ENCODE measurements at regions not wholly inside any gene's neighbourhood (a gene's known extent, or its start where the extent isn't known, plus 50 kb on each side); places are given as distances from the start of the nearest gene placed in this dataset.

DNA sequence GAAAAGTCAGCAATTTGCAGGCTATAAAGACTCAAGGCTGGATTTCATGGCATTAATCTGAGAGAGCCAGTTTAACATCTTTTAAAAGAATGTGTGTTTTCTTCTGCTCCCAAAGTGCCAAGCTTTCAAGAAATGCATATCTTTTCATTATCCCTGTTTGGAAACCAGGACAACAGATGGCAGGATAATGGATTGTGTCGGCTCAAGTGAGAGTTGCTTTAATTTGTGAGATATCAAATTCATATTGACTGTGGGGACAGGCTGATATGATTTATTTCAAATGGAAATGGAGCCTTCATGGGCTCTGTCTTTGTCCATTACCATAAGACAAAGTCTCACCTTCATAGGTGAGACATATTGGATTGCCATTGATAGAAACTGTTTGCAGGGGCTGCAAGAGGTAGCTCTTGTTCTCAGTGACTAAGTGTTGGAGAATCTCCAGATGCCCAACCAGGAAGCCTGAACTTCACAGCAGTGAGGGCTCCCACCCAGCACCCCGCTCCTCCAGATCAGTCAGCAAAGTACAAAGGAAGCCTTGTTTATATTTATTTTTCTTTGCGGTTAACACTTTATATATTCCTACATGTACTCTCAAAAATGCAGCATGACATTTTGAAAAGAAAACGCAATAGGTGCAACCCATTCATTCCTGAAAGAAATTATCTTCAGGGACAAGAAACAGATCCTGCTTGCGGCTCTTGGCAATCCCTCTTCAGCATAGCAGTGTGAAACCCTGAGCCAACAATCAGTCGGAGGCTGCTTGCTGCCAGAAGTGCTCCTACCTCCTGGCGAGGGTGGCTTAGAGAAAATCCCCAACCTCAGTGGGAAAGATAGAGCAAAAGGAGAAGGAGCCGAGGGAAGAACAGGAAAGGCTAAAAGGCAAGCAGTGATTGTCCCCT, 65.8 kb upstream of the ATL2 start:
- no peak overlapping the region for H3K4me3 ChIP-seq
- H3K4me1 ChIP-seq (ENCODE audit: insufficient read depth): peaks cover 8% of the 10 kb centered on the region

DNA sequence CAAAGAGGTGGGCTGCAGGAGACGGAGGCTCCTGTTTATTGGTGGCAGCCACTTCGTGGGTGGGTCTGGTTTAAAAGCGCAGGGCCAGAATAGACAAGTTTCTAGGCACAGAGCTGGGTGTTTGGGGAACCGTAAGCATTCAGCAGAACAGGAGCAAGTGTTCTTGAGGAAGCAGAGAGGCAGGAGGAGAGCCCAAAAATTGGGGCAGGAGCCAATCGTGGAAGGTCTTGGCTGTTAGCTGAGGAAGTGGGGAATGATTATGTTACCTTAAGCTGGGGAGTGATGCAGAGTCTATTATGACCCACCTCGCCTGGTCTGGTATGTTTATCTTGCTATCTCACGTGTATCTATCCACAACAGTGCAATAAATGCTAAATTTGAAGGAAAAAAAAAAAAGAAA, 64.3 kb upstream of the ATL2 start:
- 83 to 89% (median 88%) methylated on average over 7 of the region's 7 CpGs for WGBS, 3 donors
- DNase-seq: no peak
- Histone ChIP-seq H3K4me1 (ENCODE audit: insufficient read depth) (peaks cover 9% of the 10 kb centered on the region), H3K27me3 (no peaks in the 10 kb centered on the region), H3K36me3 (no peaks in the 10 kb centered on the region), H3K4me3 (no peak overlapping the region), H3K9me3 (no peaks in the 10 kb centered on the region), H3K27ac (no peak overlapping the region)
- intact Hi-C loops (cut with DNase I): no loop called here
- no peak for TF ChIP-seq POLR2A (IDR thresholded peaks at IDR 0.05)
- TF ChIP-seq, protein P1, sequence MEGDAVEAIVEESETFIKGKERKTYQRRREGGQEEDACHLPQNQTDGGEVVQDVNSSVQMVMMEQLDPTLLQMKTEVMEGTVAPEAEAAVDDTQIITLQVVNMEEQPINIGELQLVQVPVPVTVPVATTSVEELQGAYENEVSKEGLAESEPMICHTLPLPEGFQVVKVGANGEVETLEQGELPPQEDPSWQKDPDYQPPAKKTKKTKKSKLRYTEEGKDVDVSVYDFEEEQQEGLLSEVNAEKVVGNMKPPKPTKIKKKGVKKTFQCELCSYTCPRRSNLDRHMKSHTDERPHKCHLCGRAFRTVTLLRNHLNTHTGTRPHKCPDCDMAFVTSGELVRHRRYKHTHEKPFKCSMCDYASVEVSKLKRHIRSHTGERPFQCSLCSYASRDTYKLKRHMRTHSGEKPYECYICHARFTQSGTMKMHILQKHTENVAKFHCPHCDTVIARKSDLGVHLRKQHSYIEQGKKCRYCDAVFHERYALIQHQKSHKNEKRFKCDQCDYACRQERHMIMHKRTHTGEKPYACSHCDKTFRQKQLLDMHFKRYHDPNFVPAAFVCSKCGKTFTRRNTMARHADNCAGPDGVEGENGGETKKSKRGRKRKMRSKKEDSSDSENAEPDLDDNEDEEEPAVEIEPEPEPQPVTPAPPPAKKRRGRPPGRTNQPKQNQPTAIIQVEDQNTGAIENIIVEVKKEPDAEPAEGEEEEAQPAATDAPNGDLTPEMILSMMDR (IDR thresholded peaks at IDR 0.05): no peak
- no peak for TF ChIP-seq EP300 (IDR thresholded peaks at IDR 0.05)

More for the DNA sequence above, 65.8 kb upstream of the ATL2 start:
- TF ChIP-seq, protein P1 (IDR thresholded peaks at IDR 0.05): no peak
- TF ChIP-seq POLR2A (IDR thresholded peaks at IDR 0.05): no peak
- no peak for TF ChIP-seq EP300 (IDR thresholded peaks at IDR 0.05)
- peak in 3 of 5 donors; percentile 44 to 60 (median 53) for DNase-seq
- Histone ChIP-seq H3K27ac (peak overlapping the region in 1 of 2 donors; percentile 24), H3K27me3 (no peaks in the 10 kb centered on the region), H3K36me3 (no peaks in the 10 kb centered on the region), H3K9me3 (no peaks in the 10 kb centered on the region)
- WGBS, 3 donors: 6 to 12% (median 11%) methylated on average over 8 of the region's 8 CpGs
- intact Hi-C loops (cut with DNase I): no loop called here

DNA sequence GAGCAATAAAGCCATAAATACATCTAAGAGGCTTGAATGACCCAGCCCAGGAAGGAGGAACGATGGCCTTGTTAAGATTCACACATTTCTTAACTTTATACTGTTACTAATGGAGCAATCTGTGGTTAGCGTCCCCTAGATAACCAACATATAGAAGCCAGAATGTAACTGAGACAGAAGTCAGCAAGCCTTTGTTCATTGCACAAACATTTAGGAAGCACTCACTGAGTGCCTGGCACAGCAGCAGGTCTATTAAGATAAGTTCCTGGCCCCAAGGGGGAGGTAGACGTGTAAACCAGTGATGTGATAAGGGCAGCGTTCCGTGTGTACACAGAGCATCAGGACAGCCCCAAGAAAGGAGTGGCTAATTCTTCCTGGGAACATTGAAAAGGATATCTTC, 63.6 kb upstream of the ATL2 start:
- 45 to 54% (median 45%) methylated on average over 5 of the region's 5 CpGs for WGBS, 3 donors
- no peak overlapping the region for H3K27ac ChIP-seq

DNA sequence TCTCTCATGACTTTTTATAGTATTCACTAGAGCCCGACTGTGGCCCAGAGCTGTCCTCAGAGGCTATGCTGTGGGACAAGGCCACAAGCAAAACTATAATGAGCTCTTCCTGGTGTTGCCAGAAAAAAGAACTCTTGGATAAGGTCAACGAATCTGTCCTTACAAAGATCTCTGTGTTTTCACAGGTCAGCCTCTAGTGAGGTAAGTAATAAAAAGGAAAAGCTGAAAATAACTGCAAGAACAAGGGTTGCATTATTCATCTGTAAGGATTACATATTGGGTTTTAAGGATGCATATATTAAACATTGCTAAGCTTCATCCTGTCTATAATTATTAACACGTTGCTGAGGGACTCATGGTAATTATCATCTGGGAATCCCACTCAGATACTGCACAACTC, 62.8 kb upstream of the ATL2 start:
- H3K9me3 ChIP-seq: no peaks in the 10 kb centered on the region
- no peaks in the 10 kb centered on the region for H3K27me3 ChIP-seq
- no peak for DNase-seq
- TF ChIP-seq POLR2A (IDR thresholded peaks at IDR 0.05) (no peak), EP300 (IDR thresholded peaks at IDR 0.05) (no peak)
- TF ChIP-seq, protein P1 (IDR thresholded peaks at IDR 0.05): no peak
- no peak overlapping the region for H3K27ac ChIP-seq
- H3K4me3 ChIP-seq: no peak overlapping the region
- peaks cover 16% of the 10 kb centered on the region for H3K4me1 ChIP-seq (ENCODE audit: insufficient read depth)
- intact Hi-C loops (cut with DNase I): no loop called here
- 82 to 90% (median 83%) methylated on average over 3 of the region's 3 CpGs for WGBS, 3 donors
- no peaks in the 10 kb centered on the region for H3K36me3 ChIP-seq

More for the DNA sequence above, 63.6 kb upstream of the ATL2 start:
- H3K4me1 ChIP-seq (ENCODE audit: insufficient read depth): peaks cover 14% of the 10 kb centered on the region
- intact Hi-C loops (cut with DNase I): no loop called here
- H3K9me3 ChIP-seq: no peaks in the 10 kb centered on the region
- no peak overlapping the region for H3K4me3 ChIP-seq
- DNase-seq: no peak
- no peaks in the 10 kb centered on the region for H3K36me3 ChIP-seq
- no peak for TF ChIP-seq EP300 (IDR thresholded peaks at IDR 0.05)
- TF ChIP-seq, protein P1 (IDR thresholded peaks at IDR 0.05): no peak
- no peak for TF ChIP-seq POLR2A (IDR thresholded peaks at IDR 0.05)
- no peaks in the 10 kb centered on the region for H3K27me3 ChIP-seq

All from ovary (tissue), 7 donors.